ENCODE measurements at regions not wholly inside any gene's neighbourhood (a gene's known extent, or its start where the extent isn't known, plus 50 kb on each side); places are given as distances from the start of the nearest gene placed in this dataset.

DNA sequence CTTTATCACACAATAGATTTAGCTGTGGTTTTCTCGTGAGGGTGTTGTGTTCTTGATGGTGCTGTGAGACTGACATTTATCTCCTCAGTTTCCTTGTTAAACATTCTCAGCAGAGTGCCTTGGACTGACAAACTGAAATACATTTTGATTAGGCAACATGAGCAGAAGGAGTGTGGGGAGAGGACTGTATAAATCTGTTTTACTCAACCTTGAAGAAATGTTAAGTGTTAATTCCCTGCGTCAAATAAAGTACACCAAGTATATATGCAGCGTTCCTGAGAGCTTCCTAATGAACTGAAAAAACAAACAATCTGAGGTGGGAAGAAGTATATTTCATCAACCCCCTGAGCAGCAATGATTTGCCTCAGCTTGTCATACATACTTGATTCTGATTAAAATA lies 540.3 kb upstream of the B3GALT2 start:
- ChIA-PET CTCF (no interaction called here), POLR2A (no interaction called here)
- Histone ChIP-seq H3K9me3 (no peaks in the 10 kb centered on the region), H3K4me1 (peaks cover 15% of the 10 kb centered on the region), H3K4me2 (no peak overlapping the region), H3K4me3 (no peak overlapping the region), H3K27ac (no peak overlapping the region)
- FAIRE-seq (no peak), DNase-seq (ENCODE audit: low read depth in 1 of 2, low spot score in 1 of 2) (no peak), ATAC-seq (no peak)
- TF ChIP-seq BCL3 (IDR thresholded peaks at IDR 0.05) (no peak), CBX2 (IDR thresholded peaks at IDR 0.05; ENCODE audit: borderline replicate concordance, low read depth) (no peak), EHF (CRISPR knock-in tag; IDR thresholded peaks at IDR 0.05) (no peak), CHD2 (IDR thresholded peaks at IDR 0.05; ENCODE audit: low read length, partially characterized antibody) (no peak), HES2 (IDR thresholded peaks at IDR 0.05) (no peak)
- WGBS (ENCODE audit: missing lambda C conversion rate): 89% methylated on average over 3 of the region's 3 CpGs

GRCh38 chr1:193712392-193712791 lies 526.0 kb upstream of the B3GALT2 start:
- TF ChIP-seq FOXS1 (CRISPR knock-in tag; IDR thresholded peaks at IDR 0.05) (no peak), NFE2L2 (conservative IDR thresholded peaks at IDR 0.05; ENCODE audit: low read length) (no peak), MAFK (IDR thresholded peaks at IDR 0.05; ENCODE audit: partially characterized antibody) (no peak), RFX5 (IDR thresholded peaks at IDR 0.05) (no peak), ZNF302 (CRISPR knock-in tag; IDR thresholded peaks at IDR 0.05) (no peak), BCL3 (IDR thresholded peaks at IDR 0.05) (no peak), CEBPB (IDR thresholded peaks at IDR 0.05) (no peak), HDAC2 (IDR thresholded peaks at IDR 0.05) (no peak), TP53 (CRISPR knock-in tag; IDR thresholded peaks at IDR 0.05) (no peak)
- ATAC-seq: no peak
- H3K4me3 ChIP-seq: no peak overlapping the region
- CTCF ChIA-PET: no interaction called here
- no peak for DNase-seq (ENCODE audit: low read depth in 1 of 2, low spot score in 1 of 2)
- POLR2A ChIA-PET: no interaction called here
- H3K27ac ChIP-seq: peak overlapping the region in 1 of 2 experiments; percentile 34; a peak in 1 of 6 replicates
- no peak for FAIRE-seq
- peaks cover 24% of the 10 kb centered on the region for H3K4me1 ChIP-seq
- no peaks in the 10 kb centered on the region for H3K9me3 ChIP-seq
- H3K4me2 ChIP-seq: no peak overlapping the region

DNA sequence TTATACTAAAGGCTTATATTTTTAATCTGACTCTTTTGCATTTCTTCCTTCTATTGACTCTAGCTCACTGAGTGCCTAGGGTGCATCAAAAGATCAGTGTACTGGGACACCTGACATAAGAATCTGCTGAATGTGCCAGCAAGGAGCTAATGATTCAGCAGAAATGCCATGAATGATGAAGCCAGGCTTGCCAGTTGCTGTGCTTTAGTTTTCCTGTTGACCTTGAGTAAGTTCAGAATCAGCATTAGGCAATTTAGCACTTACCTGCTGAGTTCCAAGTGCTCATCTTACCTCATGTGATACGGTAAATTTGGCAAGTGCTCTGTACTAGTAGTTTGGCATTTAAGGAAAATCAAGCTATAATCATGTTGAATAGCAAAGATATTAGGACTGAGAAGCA lies 523.2 kb upstream of the B3GALT2 start:
- ChIA-PET POLR2A (no interaction called here), CTCF (no interaction called here)
- Histone ChIP-seq H3K9me3 (peaks cover 12% of the 10 kb centered on the region; the same call in 2 of the 3 replicates), H3K4me3 (no peak overlapping the region), H3K4me2 (peak overlapping the region; percentile 19), H3K27ac (peak overlapping the region; percentile 76 to 78), H3K4me1 (peaks cover 34% of the 10 kb centered on the region)
- 33% methylated on average over 1 of the region's 1 CpG for WGBS (ENCODE audit: missing lambda C conversion rate)
- DNase-seq (ENCODE audit: low read depth in 1 of 2, low spot score in 1 of 2): peak in 1 of 2 experiments; percentile 56
- peak; percentile 28; the same call in 1 of the 2 replicates for TF ChIP-seq NFE2L2 (conservative IDR thresholded peaks at IDR 0.05; ENCODE audit: low read length)
- no peak for TF ChIP-seq ZFP36 (IDR thresholded peaks at IDR 0.05; ENCODE audit: borderline replicate concordance, partially characterized antibody)
- TF ChIP-seq BHLHE40 (IDR thresholded peaks at IDR 0.05; ENCODE audit: low read depth, low read length): no peak
- no peak for TF ChIP-seq RARB (CRISPR knock-in tag; IDR thresholded peaks at IDR 0.05)
- TF ChIP-seq CEBPB (IDR thresholded peaks at IDR 0.05): peak in 1 of 2 experiments; percentile 52; a peak in 3 of 4 replicates
- peak; percentile 87 for TF ChIP-seq MAFK (IDR thresholded peaks at IDR 0.05; ENCODE audit: partially characterized antibody)
- TF ChIP-seq, protein P1, sequence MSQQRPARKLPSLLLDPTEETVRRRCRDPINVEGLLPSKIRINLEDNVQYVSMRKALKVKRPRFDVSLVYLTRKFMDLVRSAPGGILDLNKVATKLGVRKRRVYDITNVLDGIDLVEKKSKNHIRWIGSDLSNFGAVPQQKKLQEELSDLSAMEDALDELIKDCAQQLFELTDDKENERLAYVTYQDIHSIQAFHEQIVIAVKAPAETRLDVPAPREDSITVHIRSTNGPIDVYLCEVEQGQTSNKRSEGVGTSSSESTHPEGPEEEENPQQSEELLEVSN (IDR thresholded peaks at IDR 0.05; ENCODE audit: borderline replicate concordance, low read depth): no peak
- TF ChIP-seq EP300 (IDR thresholded peaks at IDR 0.05): peak in 1 of 2 experiments; percentile 37; a peak in 2 of 5 replicates
- TF ChIP-seq ATOH8 (CRISPR knock-in tag; IDR thresholded peaks at IDR 0.05; ENCODE audit: low read depth): no peak
- no peak for TF ChIP-seq KDM1A (IDR thresholded peaks at IDR 0.05; ENCODE audit: low read depth)
- ATAC-seq: no peak
- peak; percentile 32 for FAIRE-seq

Data from A549 (cell line).